ENCODE measurements at regions not wholly inside any gene's neighbourhood (a gene's known extent, or its start where the extent isn't known, plus 50 kb on each side); places are given as distances from the start of the nearest gene placed in this dataset.

DNA sequence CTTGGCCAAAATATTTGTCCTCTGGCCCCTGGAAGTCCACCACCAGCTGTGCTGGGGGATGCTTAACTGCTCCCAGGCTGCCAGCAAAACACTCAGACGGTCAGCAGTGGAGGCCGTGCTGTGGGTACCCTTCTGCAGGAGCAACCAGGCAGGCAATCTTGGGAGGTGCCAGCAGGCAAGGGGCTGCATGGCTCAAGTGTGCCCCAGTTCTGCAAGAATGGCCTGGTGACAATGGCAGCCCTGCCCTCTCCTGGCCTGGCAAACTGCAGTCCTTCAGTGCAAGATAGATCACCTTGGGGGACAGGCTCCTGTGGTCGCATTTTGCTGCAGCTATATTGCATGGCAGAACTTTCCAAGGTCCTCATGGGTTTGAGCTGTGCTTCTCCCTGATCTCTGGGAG lies 728.3 kb downstream of the TMTC2 start:
- Mint-ChIP-seq H3K27ac (ENCODE audit: low read depth, unreplicated experiment) (no peak overlapping the region), H3K9me3 (ENCODE audit: unreplicated experiment) (no peaks in the 10 kb centered on the region), H3K4me3 (ENCODE audit: unreplicated experiment) (no peak overlapping the region), H3K27me3 (ENCODE audit: insufficient read depth, unreplicated experiment) (no peaks in the 10 kb centered on the region), H3K4me1 (ENCODE audit: insufficient read depth, unreplicated experiment) (no peaks in the 10 kb centered on the region), H3K36me3 (ENCODE audit: insufficient read depth, unreplicated experiment) (no peaks in the 10 kb centered on the region)
- no peak for DNase-seq (ENCODE audit: unreplicated experiment)
- POLR2A ChIA-PET = no interaction called here
- CTCF ChIA-PET = no interaction called here
- no TSS peak for BruUV-seq (replicated peaks)
- intact Hi-C loops (cut with micrococcal nuclease) = no loop called here
- TF ChIP-seq, protein P1, sequence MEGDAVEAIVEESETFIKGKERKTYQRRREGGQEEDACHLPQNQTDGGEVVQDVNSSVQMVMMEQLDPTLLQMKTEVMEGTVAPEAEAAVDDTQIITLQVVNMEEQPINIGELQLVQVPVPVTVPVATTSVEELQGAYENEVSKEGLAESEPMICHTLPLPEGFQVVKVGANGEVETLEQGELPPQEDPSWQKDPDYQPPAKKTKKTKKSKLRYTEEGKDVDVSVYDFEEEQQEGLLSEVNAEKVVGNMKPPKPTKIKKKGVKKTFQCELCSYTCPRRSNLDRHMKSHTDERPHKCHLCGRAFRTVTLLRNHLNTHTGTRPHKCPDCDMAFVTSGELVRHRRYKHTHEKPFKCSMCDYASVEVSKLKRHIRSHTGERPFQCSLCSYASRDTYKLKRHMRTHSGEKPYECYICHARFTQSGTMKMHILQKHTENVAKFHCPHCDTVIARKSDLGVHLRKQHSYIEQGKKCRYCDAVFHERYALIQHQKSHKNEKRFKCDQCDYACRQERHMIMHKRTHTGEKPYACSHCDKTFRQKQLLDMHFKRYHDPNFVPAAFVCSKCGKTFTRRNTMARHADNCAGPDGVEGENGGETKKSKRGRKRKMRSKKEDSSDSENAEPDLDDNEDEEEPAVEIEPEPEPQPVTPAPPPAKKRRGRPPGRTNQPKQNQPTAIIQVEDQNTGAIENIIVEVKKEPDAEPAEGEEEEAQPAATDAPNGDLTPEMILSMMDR (IDR thresholded peaks at IDR 0.05; ENCODE audit: unreplicated experiment) = no peak

DNA sequence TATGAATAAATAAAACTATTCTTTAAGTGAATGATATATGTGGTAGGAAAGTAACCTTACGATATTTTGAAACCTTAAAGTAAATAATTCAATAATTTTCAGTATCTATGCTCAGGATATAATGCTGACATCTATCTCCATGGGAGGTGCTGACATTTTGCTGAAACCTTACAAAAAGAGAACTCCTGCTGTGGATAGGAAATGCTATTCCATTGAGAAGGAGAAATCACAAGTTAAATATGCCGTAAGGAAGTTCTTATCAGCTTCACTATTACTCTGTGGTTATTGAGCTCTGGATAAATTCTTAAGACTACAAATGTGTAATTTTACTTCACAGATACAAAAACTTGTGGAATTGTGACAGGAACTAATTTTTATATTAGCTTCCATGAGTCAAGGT lies 722.1 kb downstream of the TMTC2 start:
- Mint-ChIP-seq H3K27me3 (ENCODE audit: insufficient read depth, unreplicated experiment) (no peaks in the 10 kb centered on the region), H3K9me3 (ENCODE audit: unreplicated experiment) (no peaks in the 10 kb centered on the region), H3K4me3 (ENCODE audit: unreplicated experiment) (no peak overlapping the region), H3K36me3 (ENCODE audit: insufficient read depth, unreplicated experiment) (no peaks in the 10 kb centered on the region), H3K4me1 (ENCODE audit: insufficient read depth, unreplicated experiment) (no peaks in the 10 kb centered on the region), H3K27ac (ENCODE audit: low read depth, unreplicated experiment) (no peak overlapping the region)
- TF ChIP-seq, protein P1 (IDR thresholded peaks at IDR 0.05; ENCODE audit: unreplicated experiment) = no peak
- intact Hi-C loops (cut with micrococcal nuclease) = no loop called here
- ChIA-PET POLR2A (no interaction called here), CTCF (no interaction called here)
- no TSS peak for BruUV-seq (replicated peaks)
- DNase-seq (ENCODE audit: unreplicated experiment) = no peak

DNA sequence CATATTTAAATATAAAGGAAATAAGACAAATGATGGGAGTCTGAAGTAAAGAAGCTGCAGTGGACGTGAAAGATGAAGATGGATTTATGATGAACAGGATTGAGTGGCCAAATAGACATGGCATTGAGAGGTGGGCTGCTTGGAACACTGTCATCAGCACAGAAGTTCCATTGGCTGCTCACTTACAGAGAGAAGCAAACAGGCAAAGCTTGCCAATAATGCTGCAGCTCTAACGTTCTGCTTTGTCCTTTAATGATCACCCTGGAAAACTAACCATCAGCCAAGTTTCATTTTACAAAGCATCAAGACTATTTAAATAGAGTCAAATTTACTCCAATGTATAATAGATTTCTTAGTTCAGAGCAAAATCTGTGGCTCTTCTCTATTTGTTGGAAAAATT lies 721.4 kb downstream of the TMTC2 start:
- Mint-ChIP-seq H3K27ac (ENCODE audit: low read depth, unreplicated experiment) (no peak overlapping the region), H3K4me1 (ENCODE audit: insufficient read depth, unreplicated experiment) (no peaks in the 10 kb centered on the region), H3K9me3 (ENCODE audit: unreplicated experiment) (no peaks in the 10 kb centered on the region), H3K36me3 (ENCODE audit: insufficient read depth, unreplicated experiment) (no peaks in the 10 kb centered on the region), H3K27me3 (ENCODE audit: insufficient read depth, unreplicated experiment) (no peaks in the 10 kb centered on the region), H3K4me3 (ENCODE audit: unreplicated experiment) (no peak overlapping the region)
- CTCF ChIA-PET = no interaction called here
- TF ChIP-seq, protein P1 (IDR thresholded peaks at IDR 0.05; ENCODE audit: unreplicated experiment) = no peak
- POLR2A ChIA-PET = no interaction called here
- no TSS peak for BruUV-seq (replicated peaks)
- intact Hi-C loops (cut with micrococcal nuclease) = no loop called here
- DNase-seq (ENCODE audit: unreplicated experiment) = no peak

DNA sequence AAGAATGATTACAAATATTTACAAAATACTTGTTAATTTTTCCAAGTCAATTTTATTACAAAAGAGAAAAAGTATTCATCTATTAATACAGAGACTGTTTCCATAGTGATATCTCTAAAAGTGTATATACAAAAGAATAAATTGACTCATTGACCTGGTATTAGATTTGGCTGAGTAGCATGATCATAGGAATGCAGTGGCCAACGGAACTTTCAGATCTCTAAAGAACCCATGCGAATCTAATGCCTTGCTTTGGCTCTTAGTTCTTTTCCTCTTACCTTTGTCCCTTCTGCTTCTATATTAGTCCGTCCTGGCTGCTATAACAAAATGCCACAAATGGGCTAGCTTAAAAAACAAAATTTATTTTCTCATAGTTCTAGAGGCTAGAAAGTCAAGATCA lies 717.8 kb downstream of the TMTC2 start:
- no peak overlapping the region for H3K4me3 Mint-ChIP-seq (ENCODE audit: unreplicated experiment)
- BruUV-seq (replicated peaks) = no TSS peak
- H3K36me3 Mint-ChIP-seq (ENCODE audit: insufficient read depth, unreplicated experiment) = no peaks in the 10 kb centered on the region
- intact Hi-C loops (cut with micrococcal nuclease) = no loop called here
- DNase-seq (ENCODE audit: unreplicated experiment) = no peak
- no peaks in the 10 kb centered on the region for H3K4me1 Mint-ChIP-seq (ENCODE audit: insufficient read depth, unreplicated experiment)
- no peaks in the 10 kb centered on the region for H3K27me3 Mint-ChIP-seq (ENCODE audit: insufficient read depth, unreplicated experiment)
- H3K9me3 Mint-ChIP-seq (ENCODE audit: unreplicated experiment) = no peaks in the 10 kb centered on the region
- TF ChIP-seq, protein P1 (IDR thresholded peaks at IDR 0.05; ENCODE audit: unreplicated experiment) = no peak
- H3K27ac Mint-ChIP-seq (ENCODE audit: low read depth, unreplicated experiment) = no peak overlapping the region
- ChIA-PET CTCF (interaction anchor here (0.6 kb wide), 1 partner anchor 75 kb away, joined by 3 read pairs; no protein-coding TSS in a partner anchor), POLR2A (no interaction called here)

Measured in MCF 10A (cell line).